GM12892 (cell line): ENCODE measurements at regions not wholly inside any gene's neighbourhood (a gene's known extent, or its start where the extent isn't known, plus 50 kb on each side); places are given as distances from the start of the nearest gene placed in this dataset.

ENCODE experiments used
- POLR2A ChIP-seq: IDR thresholded peaks from 2 replicates; pipeline ENCODE4 v1.6.1; 2011; ENCODE audit warnings: low read depth, low read length, control low read depth
- TAF1 ChIP-seq: IDR thresholded peaks from 2 replicates; pipeline ENCODE4 v1.6.1; 2011; ENCODE audit warnings: low read depth, mild to moderate bottlenecking, control low read depth, low read length, borderline replicate concordance

DNA sequence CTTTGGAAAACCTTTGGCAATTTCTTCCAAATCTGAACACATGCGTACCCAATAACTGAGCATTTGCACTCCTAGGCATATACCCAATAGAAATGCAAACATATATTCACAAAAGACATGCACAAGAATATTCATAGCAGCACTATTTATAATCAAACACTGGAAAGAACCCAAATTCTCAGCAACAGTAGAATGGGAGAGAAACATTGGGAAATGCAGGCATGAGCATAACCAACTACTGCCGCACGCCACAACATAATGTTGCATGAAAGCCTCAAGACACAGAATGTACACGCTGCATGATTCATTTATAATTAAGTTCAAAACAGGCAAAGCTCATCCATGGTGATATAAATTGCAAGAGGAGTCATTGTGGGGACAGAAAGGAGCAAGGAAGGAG is 69.5 kb upstream of the FBXO28 start:
- TF ChIP-seq TAF1 (no peak), POLR2A (no peak)
